ENCODE measurements at regions not wholly inside any gene's neighbourhood (a gene's known extent, or its start where the extent isn't known, plus 50 kb on each side); places are given as distances from the start of the nearest gene placed in this dataset.

DNA sequence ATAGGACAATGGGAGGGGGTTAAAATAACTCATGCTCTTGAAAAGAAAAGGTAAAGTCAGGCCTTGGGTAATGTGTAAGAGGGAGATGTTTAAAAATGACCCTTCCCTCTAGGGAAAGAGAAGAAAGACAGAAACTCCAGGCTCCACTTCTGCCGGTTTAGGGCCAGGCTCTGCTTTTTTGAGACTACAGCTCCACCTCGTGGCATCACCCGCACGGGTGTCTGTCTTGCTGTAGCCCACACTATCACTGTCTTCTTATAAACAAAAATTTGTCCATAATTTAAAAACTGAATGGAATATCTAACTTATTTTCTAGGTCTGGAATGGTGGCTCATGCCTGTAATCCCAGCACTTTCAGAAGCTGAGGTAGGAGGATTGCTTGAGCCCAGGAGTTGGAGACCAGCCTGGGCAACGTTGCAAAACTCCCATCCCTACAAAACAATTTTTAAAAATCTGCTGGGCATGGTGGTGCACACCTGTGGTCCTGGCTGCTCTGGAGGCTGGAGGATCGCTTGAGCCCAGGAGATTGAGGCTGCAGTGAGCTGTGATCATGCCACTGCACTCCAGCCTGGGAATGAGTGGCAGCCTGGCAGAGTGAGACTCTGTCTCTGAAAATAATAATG lies 65.1 kb upstream of the GTF3A start:
- TF ChIP-seq ZNF239 (CRISPR knock-in tag; IDR thresholded peaks at IDR 0.05) (no peak), CBX3 (IDR thresholded peaks at IDR 0.05; ENCODE audit: borderline replicate concordance in 1 of 2, low read length in 2 of 2) (no peak), RBFOX2 (IDR thresholded peaks at IDR 0.05; ENCODE audit: low read depth, low read length) (no peak), TRIM28 (IDR thresholded peaks at IDR 0.05) (no peak), CHCHD3 (CRISPR knock-in tag; IDR thresholded peaks at IDR 0.05) (no peak)
- TF ChIP-seq, protein P1, sequence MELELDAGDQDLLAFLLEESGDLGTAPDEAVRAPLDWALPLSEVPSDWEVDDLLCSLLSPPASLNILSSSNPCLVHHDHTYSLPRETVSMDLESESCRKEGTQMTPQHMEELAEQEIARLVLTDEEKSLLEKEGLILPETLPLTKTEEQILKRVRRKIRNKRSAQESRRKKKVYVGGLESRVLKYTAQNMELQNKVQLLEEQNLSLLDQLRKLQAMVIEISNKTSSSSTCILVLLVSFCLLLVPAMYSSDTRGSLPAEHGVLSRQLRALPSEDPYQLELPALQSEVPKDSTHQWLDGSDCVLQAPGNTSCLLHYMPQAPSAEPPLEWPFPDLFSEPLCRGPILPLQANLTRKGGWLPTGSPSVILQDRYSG (tag; conservative IDR thresholded peaks at IDR 0.05; ENCODE audit: low read depth) = no peak
- TF ChIP-seq, protein P2, sequence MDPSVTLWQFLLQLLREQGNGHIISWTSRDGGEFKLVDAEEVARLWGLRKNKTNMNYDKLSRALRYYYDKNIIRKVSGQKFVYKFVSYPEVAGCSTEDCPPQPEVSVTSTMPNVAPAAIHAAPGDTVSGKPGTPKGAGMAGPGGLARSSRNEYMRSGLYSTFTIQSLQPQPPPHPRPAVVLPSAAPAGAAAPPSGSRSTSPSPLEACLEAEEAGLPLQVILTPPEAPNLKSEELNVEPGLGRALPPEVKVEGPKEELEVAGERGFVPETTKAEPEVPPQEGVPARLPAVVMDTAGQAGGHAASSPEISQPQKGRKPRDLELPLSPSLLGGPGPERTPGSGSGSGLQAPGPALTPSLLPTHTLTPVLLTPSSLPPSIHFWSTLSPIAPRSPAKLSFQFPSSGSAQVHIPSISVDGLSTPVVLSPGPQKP (CRISPR knock-in tag; IDR thresholded peaks at IDR 0.05) = no peak
- TF ChIP-seq, protein P3, sequence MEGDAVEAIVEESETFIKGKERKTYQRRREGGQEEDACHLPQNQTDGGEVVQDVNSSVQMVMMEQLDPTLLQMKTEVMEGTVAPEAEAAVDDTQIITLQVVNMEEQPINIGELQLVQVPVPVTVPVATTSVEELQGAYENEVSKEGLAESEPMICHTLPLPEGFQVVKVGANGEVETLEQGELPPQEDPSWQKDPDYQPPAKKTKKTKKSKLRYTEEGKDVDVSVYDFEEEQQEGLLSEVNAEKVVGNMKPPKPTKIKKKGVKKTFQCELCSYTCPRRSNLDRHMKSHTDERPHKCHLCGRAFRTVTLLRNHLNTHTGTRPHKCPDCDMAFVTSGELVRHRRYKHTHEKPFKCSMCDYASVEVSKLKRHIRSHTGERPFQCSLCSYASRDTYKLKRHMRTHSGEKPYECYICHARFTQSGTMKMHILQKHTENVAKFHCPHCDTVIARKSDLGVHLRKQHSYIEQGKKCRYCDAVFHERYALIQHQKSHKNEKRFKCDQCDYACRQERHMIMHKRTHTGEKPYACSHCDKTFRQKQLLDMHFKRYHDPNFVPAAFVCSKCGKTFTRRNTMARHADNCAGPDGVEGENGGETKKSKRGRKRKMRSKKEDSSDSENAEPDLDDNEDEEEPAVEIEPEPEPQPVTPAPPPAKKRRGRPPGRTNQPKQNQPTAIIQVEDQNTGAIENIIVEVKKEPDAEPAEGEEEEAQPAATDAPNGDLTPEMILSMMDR (IDR thresholded peaks at IDR 0.05 in 2 of 3, conservative IDR thresholded peaks at IDR 0.05 in 1 of 3; ENCODE audit: insufficient read depth in 2 of 3, low read depth in 1 of 3, low read length in 3 of 3) = peak; percentile 69 to 86 (median 77)
